ENCODE measurements at regions not wholly inside any gene's neighbourhood (a gene's known extent, or its start where the extent isn't known, plus 50 kb on each side); places are given as distances from the start of the nearest gene placed in this dataset.

DNA sequence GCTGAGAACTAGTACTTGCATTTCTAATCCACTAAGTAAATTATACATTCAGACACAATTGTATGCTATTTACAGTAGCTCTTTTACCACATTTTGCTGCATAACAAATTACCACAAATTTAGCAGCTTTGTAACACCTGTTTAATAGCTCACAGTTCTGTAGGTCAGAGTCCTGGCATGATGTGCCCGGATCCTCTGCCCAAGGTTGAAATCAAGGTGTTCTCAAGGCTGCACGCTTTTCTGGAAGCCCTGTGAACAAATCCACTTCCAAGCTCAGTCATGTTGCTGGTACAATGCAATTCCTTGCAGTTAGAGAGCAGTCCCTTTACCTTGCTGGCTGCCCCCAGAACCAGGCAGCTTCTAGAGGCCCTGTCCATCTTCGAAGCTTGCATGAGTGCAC lies 716.0 kb downstream of the HACE1 start:
- Histone ChIP-seq H3K9me3 (no peaks in the 10 kb centered on the region), H3K36me3 (no peaks in the 10 kb centered on the region), H3K4me3 (no peak overlapping the region), H3K27ac (no peak overlapping the region), H3K4me1 (no peaks in the 10 kb centered on the region), H3K27me3 (no peaks in the 10 kb centered on the region)
- TF ChIP-seq, protein P1, sequence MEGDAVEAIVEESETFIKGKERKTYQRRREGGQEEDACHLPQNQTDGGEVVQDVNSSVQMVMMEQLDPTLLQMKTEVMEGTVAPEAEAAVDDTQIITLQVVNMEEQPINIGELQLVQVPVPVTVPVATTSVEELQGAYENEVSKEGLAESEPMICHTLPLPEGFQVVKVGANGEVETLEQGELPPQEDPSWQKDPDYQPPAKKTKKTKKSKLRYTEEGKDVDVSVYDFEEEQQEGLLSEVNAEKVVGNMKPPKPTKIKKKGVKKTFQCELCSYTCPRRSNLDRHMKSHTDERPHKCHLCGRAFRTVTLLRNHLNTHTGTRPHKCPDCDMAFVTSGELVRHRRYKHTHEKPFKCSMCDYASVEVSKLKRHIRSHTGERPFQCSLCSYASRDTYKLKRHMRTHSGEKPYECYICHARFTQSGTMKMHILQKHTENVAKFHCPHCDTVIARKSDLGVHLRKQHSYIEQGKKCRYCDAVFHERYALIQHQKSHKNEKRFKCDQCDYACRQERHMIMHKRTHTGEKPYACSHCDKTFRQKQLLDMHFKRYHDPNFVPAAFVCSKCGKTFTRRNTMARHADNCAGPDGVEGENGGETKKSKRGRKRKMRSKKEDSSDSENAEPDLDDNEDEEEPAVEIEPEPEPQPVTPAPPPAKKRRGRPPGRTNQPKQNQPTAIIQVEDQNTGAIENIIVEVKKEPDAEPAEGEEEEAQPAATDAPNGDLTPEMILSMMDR (IDR thresholded peaks at IDR 0.05) = no peak
- TF ChIP-seq POLR2A (IDR thresholded peaks at IDR 0.05) = no peak
- no peak for TF ChIP-seq EP300 (IDR thresholded peaks at IDR 0.05)
- 87 to 89% methylated on average over 3 of the region's 3 CpGs for WGBS, 2 donors
- DNase-seq (ENCODE audit: low spot score in 2 of 2) = no peak

DNA sequence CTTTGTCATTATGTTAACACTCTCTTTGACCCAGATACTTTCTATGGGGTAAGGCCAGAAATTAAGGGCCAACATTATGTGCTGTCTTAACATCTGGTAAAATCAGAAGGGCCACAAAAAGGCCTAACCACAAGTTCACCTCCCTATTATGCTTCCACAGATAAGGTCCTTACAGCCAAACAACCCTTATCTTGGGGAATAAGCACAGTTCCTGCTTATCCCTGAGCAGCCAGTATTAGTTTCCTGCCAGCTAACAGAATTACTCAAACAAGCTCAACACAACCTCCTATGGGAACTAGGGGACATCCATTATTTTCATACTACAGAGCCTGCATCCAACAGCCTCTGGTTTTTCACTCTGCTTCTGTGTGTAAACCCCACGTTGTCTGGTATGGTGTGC lies 724.8 kb downstream of the HACE1 start:
- TF ChIP-seq POLR2A (IDR thresholded peaks at IDR 0.05) = no peak
- no peak for TF ChIP-seq EP300 (IDR thresholded peaks at IDR 0.05)
- TF ChIP-seq, protein P1 (IDR thresholded peaks at IDR 0.05) = no peak
- DNase-seq (ENCODE audit: low spot score in 2 of 2) = no peak
- 68 to 84% methylated on average over 1 of the region's 1 CpG for WGBS, 2 donors

DNA sequence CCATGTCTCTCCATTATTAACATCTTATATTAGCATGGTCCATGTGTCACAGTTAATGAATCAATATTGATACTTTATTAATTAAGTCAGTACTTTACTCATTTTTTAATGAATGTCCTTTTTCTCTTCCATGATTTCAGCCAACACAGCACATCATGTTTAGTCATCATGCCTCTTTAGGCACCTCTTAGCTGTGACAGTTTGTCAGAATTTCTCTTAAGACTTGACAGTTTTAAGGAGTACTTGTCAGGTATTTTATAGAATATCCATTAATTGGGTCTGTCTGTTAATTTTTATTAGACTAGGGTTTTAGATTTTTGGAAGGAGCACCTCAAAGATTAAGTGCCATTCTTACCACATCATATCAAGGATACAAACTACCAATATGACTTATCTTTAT lies 729.4 kb downstream of the HACE1 start:
- Histone ChIP-seq H3K4me1 (no peaks in the 10 kb centered on the region), H3K27ac (no peak overlapping the region), H3K36me3 (no peaks in the 10 kb centered on the region), H3K4me3 (no peak overlapping the region), H3K27me3 (no peaks in the 10 kb centered on the region), H3K9me3 (no peaks in the 10 kb centered on the region)
- TF ChIP-seq EP300 (IDR thresholded peaks at IDR 0.05) = no peak
- no peak for TF ChIP-seq POLR2A (IDR thresholded peaks at IDR 0.05)
- TF ChIP-seq, protein P1 (IDR thresholded peaks at IDR 0.05) = no peak
- DNase-seq (ENCODE audit: low spot score in 2 of 2) = no peak

More for the DNA sequence above, 724.8 kb downstream of the HACE1 start:
- no peaks in the 10 kb centered on the region for H3K27me3 ChIP-seq
- H3K4me3 ChIP-seq = no peak overlapping the region
- H3K36me3 ChIP-seq = no peaks in the 10 kb centered on the region
- H3K27ac ChIP-seq = no peak overlapping the region
- H3K4me1 ChIP-seq = no peaks in the 10 kb centered on the region
- H3K9me3 ChIP-seq = no peaks in the 10 kb centered on the region

DNA sequence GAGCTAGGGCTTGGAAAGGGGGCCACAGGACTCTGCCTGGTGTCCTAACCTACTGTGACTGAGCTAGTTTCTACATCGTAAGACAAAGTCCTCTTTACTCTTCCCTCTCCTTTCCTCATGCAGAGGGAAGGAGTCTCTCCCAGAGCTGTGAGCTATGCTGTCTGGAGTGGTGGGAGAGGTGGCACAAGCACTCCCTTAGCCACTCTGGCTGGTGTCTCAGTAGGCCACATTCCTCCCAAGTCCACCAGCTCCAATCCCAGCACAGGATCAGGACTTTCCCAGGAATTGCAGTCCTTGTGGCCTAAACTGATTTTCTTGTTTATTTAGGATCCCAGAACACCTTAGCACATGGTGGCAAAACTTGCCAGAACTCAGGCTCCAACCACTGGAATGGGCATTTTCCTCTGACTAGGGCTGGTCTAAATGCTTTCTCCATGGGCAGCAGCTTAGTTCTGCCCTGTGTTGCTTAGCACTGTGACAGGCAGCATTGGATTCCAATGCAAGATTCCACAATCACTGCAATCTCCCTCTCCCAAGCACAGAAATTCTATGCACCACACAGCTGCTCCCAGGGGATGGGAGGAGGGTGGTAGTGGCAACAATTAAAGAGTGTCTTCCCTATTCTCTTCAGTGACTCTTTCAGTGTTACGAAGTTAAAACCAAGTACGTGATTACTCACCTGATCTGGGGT lies 733.3 kb downstream of the HACE1 start:
- Histone ChIP-seq H3K27me3 (no peaks in the 10 kb centered on the region), H3K9me3 (no peaks in the 10 kb centered on the region), H3K27ac (no peak overlapping the region), H3K4me3 (no peak overlapping the region), H3K4me1 (no peaks in the 10 kb centered on the region), H3K36me3 (no peaks in the 10 kb centered on the region)
- no peak for DNase-seq (ENCODE audit: low spot score in 2 of 2)
- WGBS, 2 donors = 97% methylated on average over 3 of the region's 3 CpGs
- TF ChIP-seq, protein P1 (IDR thresholded peaks at IDR 0.05) = no peak
- TF ChIP-seq EP300 (IDR thresholded peaks at IDR 0.05) (no peak), POLR2A (IDR thresholded peaks at IDR 0.05) (no peak)

DNA sequence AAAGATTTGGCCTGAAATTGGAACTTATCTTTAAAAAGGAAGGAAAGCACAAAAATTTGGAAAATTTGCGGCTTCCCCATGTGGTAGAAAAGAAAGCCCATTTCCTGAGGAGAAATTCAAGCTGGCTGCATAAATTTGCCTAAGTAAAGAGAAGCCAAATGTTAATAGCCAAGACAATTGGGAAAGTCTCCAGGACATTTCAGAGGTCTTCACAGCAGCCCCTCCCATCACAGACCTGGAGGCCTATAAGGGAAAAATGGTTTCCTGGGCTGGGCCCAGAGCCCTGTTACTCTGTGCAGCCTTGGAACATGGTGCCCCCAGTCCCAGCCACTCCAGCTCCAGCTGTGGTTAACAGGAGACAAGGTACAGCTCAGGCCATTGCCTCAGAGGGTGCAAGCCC lies 736.5 kb downstream of the HACE1 start:
- H3K9me3 ChIP-seq = no peaks in the 10 kb centered on the region
- no peak for TF ChIP-seq EP300 (IDR thresholded peaks at IDR 0.05)
- no peak for TF ChIP-seq POLR2A (IDR thresholded peaks at IDR 0.05)
- TF ChIP-seq, protein P1 (IDR thresholded peaks at IDR 0.05) = no peak
- H3K4me3 ChIP-seq = no peak overlapping the region
- no peak for DNase-seq (ENCODE audit: low spot score in 2 of 2)
- no peaks in the 10 kb centered on the region for H3K27me3 ChIP-seq
- H3K36me3 ChIP-seq = no peaks in the 10 kb centered on the region
- no peaks in the 10 kb centered on the region for H3K4me1 ChIP-seq
- no peak overlapping the region for H3K27ac ChIP-seq
- 84 to 91% methylated on average over 1 of the region's 1 CpG for WGBS, 2 donors

All from tibial nerve (tissue), 4 donors.